ENCODE measurements at regions not wholly inside any gene's neighbourhood (a gene's known extent, or its start where the extent isn't known, plus 50 kb on each side); places are given as distances from the start of the nearest gene placed in this dataset.
A peak's percentile ranks its signal among the peaks of the same experiment; 100 is the strongest.

GRCh38 chr12:103011974-103012763, 54.7 kb downstream of the ASCL1 start (continued):
- TF ChIP-seq REST (IDR thresholded peaks at IDR 0.05; ENCODE audit: low read depth, low read length) (no peak), CTCF (IDR thresholded peaks at IDR 0.05) (no peak), POLR2AphosphoS5 (IDR thresholded peaks at IDR 0.05; ENCODE audit: low read depth, low read length) (no peak; the same call in 1 of the 2 replicates), FOSL2 (IDR thresholded peaks at IDR 0.05; ENCODE audit: borderline replicate concordance, low read depth) (no peak), TAF1 (IDR thresholded peaks at IDR 0.05; ENCODE audit: borderline replicate concordance, low read depth, low read length) (no peak)

- Histone ChIP-seq H3F3A (replicated peaks; ENCODE audit: insufficient read depth) (no peaks in the 10 kb centered on the region), H3K79me2 (ENCODE audit: insufficient read depth) (no peaks in the 10 kb centered on the region), H3K4me1 (ENCODE audit: control insufficient read depth in 1 of 2, insufficient read depth in 2 of 2, low read depth in 1 of 2, low read length in 1 of 2) (peaks cover 0 to 25% of the 10 kb centered on the region in 2 experiments; a peak in 2 of 4 replicates), H4K20me1 (ENCODE audit: insufficient read depth) (no peaks in the 10 kb centered on the region), H2AFZ (ENCODE audit: low read depth) (no peak overlapping the region), H3K4me3 (ENCODE audit: low read depth in 2 of 2, low read length in 1 of 2) (no peak overlapping the region), H3K9ac (no peak overlapping the region), H3K4me2 (no peak overlapping the region), H3K9me2 (no peaks in the 10 kb centered on the region), H3K27me3 (ENCODE audit: insufficient read depth) (no peaks in the 10 kb centered on the region), H3K27ac (ENCODE audit: low read depth in 2 of 2, low read length in 1 of 2) (peak overlapping the region in 1 of 2 experiments; percentile 97; a peak in 2 of 4 replicates), H3K36me3 (replicated peaks in 1 of 2; ENCODE audit: control insufficient read depth in 1 of 2, insufficient read depth in 2 of 2, low read length in 1 of 2) (no peaks in the 10 kb centered on the region), H3K9me3 (no peaks in the 10 kb centered on the region; the same call in 1 of the 2 replicates)
- CTCF ChIA-PET, result no interaction called here
- DNase-seq, result peak; percentile 6
- TF ChIP-seq IRF3 (IDR thresholded peaks at IDR 0.05; ENCODE audit: low read depth, low read length) (no peak), RXRA (IDR thresholded peaks at IDR 0.05; ENCODE audit: borderline replicate concordance, low read depth) (no peak), REST (IDR thresholded peaks at IDR 0.05; ENCODE audit: low read depth, low read length) (no peak), TEAD4 (IDR thresholded peaks at IDR 0.05; ENCODE audit: borderline replicate concordance, insufficient read depth) (no peak), POLR2AphosphoS5 (IDR thresholded peaks at IDR 0.05; ENCODE audit: low read depth, low read length) (no peak), EP300 (IDR thresholded peaks at IDR 0.05; ENCODE audit: borderline replicate concordance in 1 of 2, low read depth in 1 of 2, low read length in 1 of 2) (no peak), NRF1 (IDR thresholded peaks at IDR 0.05; ENCODE audit: low read depth, low read length) (no peak), MEF2A (IDR thresholded peaks at IDR 0.05; ENCODE audit: borderline replicate concordance, low read depth) (no peak), GATA2 (CRISPR knock-in tag; IDR thresholded peaks at IDR 0.05) (no peak), SMC3 (IDR thresholded peaks at IDR 0.05; ENCODE audit: low read depth, low read length) (no peak), SIN3A (IDR thresholded peaks at IDR 0.05; ENCODE audit: borderline replicate concordance, low read depth, low read length) (no peak), JUND (IDR thresholded peaks at IDR 0.05) (no peak)
- POLR2A ChIA-PET, result no interaction called here
- WGBS (ENCODE audit: low lambda C conversion rate), result 20% methylated on average over 8 of the region's 8 CpGs
These were observed 55.4 kb downstream of the ASCL1 start for GRCh38 chr12:103012884-103013283.
